Chondrocyte (in vitro differentiated cells): ENCODE measurements at regions not wholly inside any gene's neighbourhood (a gene's known extent, or its start where the extent isn't known, plus 50 kb on each side); places are given as distances from the start of the nearest gene placed in this dataset.
"Not testable (repeated sequence)": the region's sequence is repeated elsewhere in the genome, so short reads cannot be mapped to it uniquely, and the experiment has no call there.

Source experiments
- DNase-seq: peaks from one replicate; pipeline ENCODE4 v3.0.0; 2021; ENCODE audit warnings: mixed read lengths, low spot score
- H3K27ac Mint-ChIP-seq: one replicate; pipeline ENCODE4 v1.8.0; 2021; ENCODE audit warnings: mild to moderate bottlenecking, moderate library complexity, mixed read lengths; ENCODE audit not compliant: unreplicated experiment
- H3K27me3 Mint-ChIP-seq: 2 replicates; pipeline ENCODE4 v1.8.0; 2021; ENCODE audit warnings: low read depth, mixed read lengths
- H3K36me3 Mint-ChIP-seq: 2 replicates; pipeline ENCODE4 v1.8.0; 2021; ENCODE audit warnings: low read depth, mixed read lengths
- H3K4me1 Mint-ChIP-seq: 2 replicates; pipeline ENCODE4 v1.8.0; 2021; ENCODE audit warnings: low read depth, mild to moderate bottlenecking, mixed read lengths
- H3K4me3 Mint-ChIP-seq: one replicate; pipeline ENCODE4 v1.8.0; 2021; ENCODE audit warnings: mild to moderate bottlenecking, moderate library complexity, mixed read lengths; ENCODE audit not compliant: unreplicated experiment
- H3K9me3 Mint-ChIP-seq: 2 replicates; pipeline ENCODE4 v1.8.0; 2021; ENCODE audit warnings: low read depth, mixed read lengths
- CTCF ChIP-seq: fragments of 200-600 bp; sonication (generic); IDR thresholded peaks from 2 replicates; pipeline ENCODE4 v1.5.0; 2021; ENCODE audit warnings: antibody characterized with exemption, mild to moderate bottlenecking, moderate library complexity

DNA sequence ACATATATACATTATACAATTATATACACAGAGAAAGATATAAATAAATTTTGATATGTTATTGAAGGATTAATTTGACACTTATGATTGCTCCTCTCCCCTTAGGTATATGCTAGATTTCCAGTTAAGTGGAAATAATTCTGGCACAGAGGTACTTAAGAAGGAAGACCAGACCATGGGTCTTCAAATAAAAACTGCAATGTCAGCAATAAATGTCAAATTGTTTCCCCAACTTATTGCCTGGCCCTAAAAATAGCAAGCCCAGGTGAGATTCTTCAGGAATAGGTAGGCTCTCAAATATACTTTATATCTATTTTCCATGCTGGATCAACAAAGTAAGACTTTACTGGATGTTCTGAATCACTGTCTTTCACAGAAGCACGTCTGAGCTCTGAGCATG is 551.3 kb upstream of the STEAP1 start:
- Mint-ChIP-seq H3K4me1 (no peaks in the 10 kb centered on the region), H3K27ac (no peak overlapping the region), H3K27me3 (peaks cover 2% of the 10 kb centered on the region), H3K9me3 (peaks cover 20% of the 10 kb centered on the region), H3K4me3 (no peak overlapping the region), H3K36me3 (no peaks in the 10 kb centered on the region)
- TF ChIP-seq CTCF: no peak
- DNase-seq: no peak

GRCh38 chr7:89605362-89605761 is 548.9 kb upstream of the STEAP1 start:
- TF ChIP-seq CTCF: no peak
- Mint-ChIP-seq H3K27me3 (peaks cover 2% of the 10 kb centered on the region), H3K4me3 (no peak overlapping the region), H3K36me3 (no peaks in the 10 kb centered on the region), H3K4me1 (no peaks in the 10 kb centered on the region), H3K27ac (no peak overlapping the region), H3K9me3 (peaks cover 13% of the 10 kb centered on the region)
- no peak for DNase-seq

- DNase-seq: no peak
- Mint-ChIP-seq H3K4me1 (no peaks in the 10 kb centered on the region), H3K27me3 (peaks cover 2% of the 10 kb centered on the region), H3K4me3 (no peak overlapping the region), H3K9me3 (peaks cover 6% of the 10 kb centered on the region), H3K36me3 (no peaks in the 10 kb centered on the region), H3K27ac (no peak overlapping the region)
- no peak for TF ChIP-seq CTCF
Measured at GRCh38 chr7:89606511-89606910, 547.8 kb upstream of the STEAP1 start.

DNA sequence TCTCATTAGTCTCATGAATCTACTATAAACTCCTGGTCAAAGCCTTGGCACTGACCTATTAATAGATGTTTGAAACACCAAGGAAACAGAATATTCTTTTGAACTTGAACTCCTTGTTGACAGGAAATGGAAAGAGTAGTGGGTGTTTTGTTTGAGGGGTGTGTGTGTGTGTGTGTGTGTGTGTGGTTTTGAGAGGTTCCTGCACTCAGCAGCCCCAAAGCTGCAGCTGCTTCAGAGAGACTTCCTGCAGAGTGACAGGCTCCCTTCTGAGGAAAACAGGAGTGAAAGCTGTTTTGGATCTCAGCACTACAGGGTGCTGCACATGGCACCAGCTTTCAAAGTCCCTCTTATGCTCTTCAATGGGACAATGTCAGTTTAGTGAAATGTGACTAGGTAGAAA is 546.5 kb upstream of the STEAP1 start:
- H3K36me3 Mint-ChIP-seq: no peaks in the 10 kb centered on the region
- peaks cover 2% of the 10 kb centered on the region for H3K27me3 Mint-ChIP-seq
- DNase-seq: no peak
- no peaks in the 10 kb centered on the region for H3K4me1 Mint-ChIP-seq
- H3K27ac Mint-ChIP-seq: no peak overlapping the region
- no peak overlapping the region for H3K4me3 Mint-ChIP-seq
- TF ChIP-seq CTCF: no peak
- H3K9me3 Mint-ChIP-seq: no peaks in the 10 kb centered on the region

DNA sequence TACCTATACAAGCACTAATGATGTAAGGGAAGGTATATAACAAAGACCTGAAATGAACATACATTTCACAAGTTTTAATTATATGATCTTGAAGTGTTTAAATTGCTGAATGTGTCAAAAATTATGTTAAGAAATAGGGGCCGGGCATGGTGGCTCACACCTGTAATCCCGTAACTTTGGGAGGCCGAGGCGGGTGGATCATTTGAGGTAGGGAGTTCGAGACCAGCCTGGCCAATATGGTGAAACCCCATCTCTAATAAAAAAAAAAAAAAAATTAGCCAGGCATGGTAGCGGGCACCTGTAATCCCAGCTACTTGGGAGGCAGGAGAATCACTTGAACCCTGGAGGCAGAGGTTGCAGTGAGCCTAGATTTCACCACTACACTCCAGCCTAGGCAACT is 537.4 kb upstream of the STEAP1 start:
- not testable (repeated sequence) for H3K36me3 Mint-ChIP-seq, H3K9me3 Mint-ChIP-seq, H3K4me1 Mint-ChIP-seq, H3K4me3 Mint-ChIP-seq, H3K27me3 Mint-ChIP-seq, H3K27ac Mint-ChIP-seq, DNase-seq

GRCh38 chr7:89618274-89618673 is 536.0 kb upstream of the STEAP1 start:
- Mint-ChIP-seq H3K4me1 (no peaks in the 10 kb centered on the region), H3K9me3 (no peaks in the 10 kb centered on the region)

More at GRCh38 chr7:89618274-89618673, 536.0 kb upstream of the STEAP1 start:
- H3K4me3 Mint-ChIP-seq: no peak overlapping the region
- no peak overlapping the region for H3K27ac Mint-ChIP-seq
- no peak for DNase-seq
- H3K27me3 Mint-ChIP-seq: peaks cover 7% of the 10 kb centered on the region
- TF ChIP-seq CTCF: no peak
- no peaks in the 10 kb centered on the region for H3K36me3 Mint-ChIP-seq
